HG02588 (cell line): ENCODE measurements at regions not wholly inside any gene's neighbourhood (a gene's known extent, or its start where the extent isn't known, plus 50 kb on each side); places are given as distances from the start of the nearest gene placed in this dataset.
"Not testable (repeated sequence)": the region's sequence is repeated elsewhere in the genome, so short reads cannot be mapped to it uniquely, and the experiment has no call there.

Experiments
- ATAC-seq: cut with Tn5 transposase; IDR thresholded peaks from one replicate; pipeline ENCODE4 v1.9.1; 2021; ENCODE audit warnings: mild to moderate bottlenecking, moderate library complexity; ENCODE audit not compliant: unreplicated experiment

DNA sequence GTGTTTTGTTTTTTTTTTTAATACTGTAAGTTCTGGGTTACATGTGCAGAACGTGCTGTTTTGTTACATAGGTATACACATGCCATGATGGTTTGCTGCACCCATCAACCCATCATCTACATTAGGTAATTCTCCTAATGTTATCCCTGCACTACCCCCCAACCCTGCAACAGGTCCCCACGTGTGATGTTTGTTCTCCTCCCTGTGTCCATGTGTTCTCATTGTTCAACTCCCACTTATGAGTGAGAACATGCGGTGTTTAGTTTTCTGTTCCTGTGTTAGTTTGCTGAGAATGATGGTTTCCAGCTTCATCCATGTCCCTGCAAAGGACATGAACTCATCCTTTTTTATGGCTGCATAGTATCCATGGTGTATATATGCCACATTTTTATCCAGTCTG is 1005.4 kb downstream of the SOCS6 start:
- ATAC-seq = not testable (repeated sequence)

DNA sequence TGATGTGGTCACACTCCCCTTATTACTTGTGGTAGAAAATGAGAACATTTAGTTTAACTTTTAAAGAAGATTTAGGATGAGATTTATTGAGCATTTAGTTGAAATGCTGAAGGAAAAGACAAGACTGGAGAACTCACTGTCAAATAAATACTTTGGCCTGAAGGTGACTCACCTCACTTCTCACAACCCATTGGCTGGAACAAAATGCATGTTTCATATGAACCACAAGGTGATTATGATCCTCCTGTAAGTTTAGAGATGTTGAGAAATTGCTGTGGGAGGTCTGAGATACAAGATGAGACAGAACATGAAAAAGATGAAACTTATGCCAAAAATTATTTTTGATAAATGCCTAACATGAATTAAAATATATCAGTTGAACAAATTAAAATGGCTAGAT is 1004.5 kb downstream of the SOCS6 start:
- ATAC-seq = no peak

DNA sequence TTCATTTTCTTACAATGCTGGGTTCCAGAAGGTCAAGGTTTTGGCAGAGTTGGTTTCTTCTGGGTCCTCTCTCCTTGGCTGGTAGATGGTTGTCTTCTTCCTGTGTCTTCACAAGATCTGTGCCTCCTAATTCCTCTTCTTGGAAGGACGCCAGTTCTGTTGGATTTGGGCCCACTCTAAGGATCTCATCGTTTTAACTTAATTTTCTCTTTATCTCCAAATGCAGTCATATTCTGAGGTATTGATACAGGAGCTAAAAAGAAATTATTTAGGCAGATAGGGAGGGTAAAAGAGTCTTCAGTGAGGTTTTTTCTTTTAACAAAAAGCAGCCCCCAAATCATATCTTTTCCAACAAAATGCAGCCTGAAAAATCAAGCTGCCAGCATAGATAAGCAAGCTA is 998.4 kb downstream of the SOCS6 start:
- ATAC-seq = no peak

DNA sequence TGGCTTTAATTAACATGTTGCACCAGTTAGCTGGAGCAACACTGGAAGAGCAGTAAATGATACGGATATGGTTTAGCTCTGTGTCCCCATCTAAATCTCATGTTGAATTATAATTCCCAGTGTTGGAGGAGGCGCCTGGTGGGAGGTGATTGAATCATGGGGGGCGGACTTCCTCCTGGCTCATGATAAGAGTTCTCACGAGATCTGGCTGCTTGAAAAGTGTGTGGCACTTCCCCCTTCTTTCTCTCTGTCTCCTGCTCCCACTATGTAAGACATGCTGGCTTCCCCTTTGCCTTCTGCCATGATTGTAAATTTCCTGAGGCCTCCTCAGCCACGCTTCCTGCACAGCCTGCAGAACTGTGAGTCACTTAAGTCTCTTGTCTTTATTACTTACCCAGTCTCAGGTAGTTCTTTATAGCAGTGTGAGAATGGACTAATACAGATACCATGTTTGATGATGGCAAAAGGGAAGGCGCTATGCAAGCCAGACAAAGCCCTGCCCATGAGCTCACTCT is 963.6 kb downstream of the SOCS6 start:
- no peak for ATAC-seq

DNA sequence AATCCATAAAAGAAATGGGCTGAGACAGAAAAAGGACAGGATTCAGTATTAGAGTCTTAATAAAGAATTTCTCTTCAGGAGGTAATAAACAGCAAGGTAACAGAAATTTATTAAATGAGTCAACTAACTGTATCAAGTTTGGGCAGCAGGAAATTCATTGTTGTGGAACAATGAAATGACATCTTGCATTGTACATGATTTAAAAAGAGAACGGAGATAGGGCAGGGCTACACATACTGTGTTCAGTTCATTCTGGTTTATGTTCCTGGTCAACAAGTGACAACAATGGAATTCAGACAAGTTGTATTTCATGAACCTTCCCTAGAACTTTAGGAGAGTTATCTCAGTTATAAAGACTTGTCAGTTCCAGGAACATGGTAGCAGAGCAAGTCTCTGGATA is 961.3 kb downstream of the SOCS6 start:
- no peak for ATAC-seq

DNA sequence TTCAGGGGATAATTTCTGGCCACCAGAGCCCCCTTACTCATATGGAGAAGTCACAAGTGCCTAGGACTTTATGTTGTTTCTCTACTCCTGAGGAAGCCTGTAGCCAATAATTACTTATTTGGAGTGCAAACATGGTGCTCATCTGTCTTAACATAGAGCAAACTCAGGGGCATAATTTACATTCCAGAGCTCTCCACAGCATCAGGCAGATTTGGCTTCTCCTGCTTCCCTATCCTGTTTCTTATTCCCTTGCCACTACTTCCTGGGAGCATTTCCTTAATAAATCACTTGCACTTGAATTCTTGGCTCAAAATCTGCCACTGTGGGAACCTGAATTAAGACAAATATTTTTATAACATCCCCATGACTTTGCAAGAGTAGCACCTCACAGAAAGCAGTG is 960.9 kb downstream of the SOCS6 start:
- no peak for ATAC-seq

DNA sequence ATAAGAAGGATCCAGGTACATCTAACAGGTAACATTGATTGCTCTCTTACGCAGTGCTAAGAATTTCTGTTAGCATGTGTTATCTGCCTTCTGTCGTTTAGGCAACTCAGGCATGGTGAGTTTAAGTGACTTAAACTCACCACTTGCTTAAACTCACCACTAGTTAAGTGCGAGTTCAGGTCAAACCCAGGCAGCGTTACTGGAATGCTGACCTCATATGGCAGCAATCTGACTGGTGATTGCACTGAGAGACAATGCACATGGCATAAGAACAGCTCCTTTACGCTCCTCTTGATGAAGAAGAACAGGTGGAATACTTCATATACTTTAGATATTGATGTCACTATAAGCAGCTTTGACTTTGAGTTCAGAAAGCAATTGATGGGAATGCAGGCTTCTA is 954.1 kb downstream of the SOCS6 start:
- no peak for ATAC-seq

DNA sequence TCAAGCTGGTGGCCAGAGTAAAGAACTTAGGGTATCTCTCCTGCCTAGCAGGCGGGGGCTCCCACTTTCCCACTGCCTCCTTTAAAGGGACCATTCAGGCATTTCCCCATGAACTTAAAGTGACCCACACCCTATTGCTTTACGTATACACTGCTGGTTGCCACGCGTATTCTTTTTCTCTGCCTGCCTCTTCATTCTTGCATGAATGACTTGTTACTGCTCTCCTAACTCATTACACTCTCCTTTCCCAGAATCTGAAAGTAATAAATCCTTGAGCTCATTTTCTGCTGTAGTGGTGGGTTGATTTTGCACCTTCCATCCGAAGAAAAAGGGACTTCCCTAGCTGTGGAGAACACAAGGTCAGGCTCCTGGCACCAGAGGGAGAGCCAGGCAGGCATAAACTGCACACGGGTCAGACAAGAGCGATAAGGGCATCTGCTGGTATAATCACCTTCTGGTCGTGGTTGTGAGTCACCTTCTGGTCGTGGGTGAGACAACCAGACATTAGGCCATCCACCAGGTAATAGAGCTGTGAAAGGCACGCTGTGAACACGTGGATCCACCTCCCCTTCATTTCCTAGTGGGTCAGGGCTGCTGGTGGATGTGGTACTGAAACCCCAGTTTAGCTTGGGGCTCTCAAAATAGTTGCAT is 950.3 kb downstream of the SOCS6 start:
- ATAC-seq = no peak

DNA sequence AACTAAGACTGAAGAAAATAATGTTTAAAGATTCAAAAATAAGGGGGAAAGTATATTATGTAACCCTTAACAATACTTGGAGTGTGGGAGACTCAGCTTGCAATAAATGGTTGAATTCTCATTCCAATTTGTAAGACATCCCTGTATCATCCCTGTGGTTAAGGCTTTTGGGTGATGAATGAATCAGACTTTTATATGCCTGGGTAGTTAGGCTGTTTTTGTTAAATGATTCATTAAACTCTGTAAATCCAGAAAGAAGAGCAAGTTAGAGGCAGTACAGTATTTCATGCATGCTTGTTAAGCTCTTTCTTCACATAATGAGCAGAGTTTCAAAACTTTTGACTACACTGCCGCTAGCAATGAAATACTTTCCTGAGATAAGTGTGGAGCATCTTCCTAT is 948.8 kb downstream of the SOCS6 start:
- no peak for ATAC-seq

DNA sequence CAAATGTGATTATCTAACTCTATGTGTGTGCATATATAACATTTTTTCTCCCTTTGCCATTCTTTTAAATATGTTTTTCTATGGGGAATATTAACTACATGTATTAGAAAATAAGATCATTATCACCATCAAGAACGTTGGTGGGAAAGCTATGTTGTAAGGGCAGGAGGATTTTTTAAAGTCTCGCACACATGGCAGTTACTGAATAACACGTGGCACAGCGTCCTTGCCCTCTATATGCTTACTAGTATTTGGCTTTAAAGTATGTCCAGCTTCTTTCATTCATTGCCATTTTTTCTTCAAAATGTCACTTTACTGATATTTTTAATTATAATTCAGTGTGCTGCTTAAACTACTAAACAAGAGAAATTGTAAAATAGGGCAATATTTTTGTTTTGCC is 944.3 kb downstream of the SOCS6 start:
- ATAC-seq = no peak

DNA sequence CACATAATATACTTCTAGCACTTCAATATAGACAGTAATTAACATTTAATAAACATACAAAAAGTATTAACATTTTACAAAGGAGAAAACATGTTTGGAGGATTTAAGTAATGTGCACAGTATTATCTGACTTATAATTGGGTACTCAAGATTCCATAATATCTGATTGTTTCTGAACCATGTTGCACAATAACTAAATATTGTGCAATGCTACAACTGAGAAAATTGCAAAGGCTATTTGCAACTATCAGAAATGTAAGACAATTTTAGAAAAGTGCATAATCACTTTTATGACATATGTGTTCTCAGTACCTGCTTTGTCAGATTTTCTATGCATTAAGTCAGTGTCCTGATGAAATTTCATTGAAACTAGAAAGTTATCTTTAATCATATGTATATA is 934.6 kb downstream of the SOCS6 start:
- no peak for ATAC-seq

DNA sequence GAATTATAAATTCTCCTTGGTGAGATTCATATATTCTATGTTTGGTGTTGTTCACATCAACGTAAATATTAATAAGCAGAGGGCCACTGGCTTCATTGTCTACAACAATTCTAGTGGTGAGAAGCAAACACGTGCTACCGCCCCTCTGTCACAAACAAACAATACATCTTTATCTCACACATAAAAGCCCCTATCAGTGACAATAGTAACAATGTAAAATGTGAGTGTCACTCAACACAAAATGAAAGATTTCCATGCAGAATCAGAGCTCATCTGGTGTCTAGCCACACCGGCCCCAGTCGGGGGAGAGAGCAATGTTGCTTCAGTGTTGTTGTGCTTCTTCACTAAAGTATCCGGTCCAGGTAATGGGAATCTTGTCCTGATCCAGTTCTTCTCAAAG is 932.6 kb downstream of the SOCS6 start:
- ATAC-seq = no peak

DNA sequence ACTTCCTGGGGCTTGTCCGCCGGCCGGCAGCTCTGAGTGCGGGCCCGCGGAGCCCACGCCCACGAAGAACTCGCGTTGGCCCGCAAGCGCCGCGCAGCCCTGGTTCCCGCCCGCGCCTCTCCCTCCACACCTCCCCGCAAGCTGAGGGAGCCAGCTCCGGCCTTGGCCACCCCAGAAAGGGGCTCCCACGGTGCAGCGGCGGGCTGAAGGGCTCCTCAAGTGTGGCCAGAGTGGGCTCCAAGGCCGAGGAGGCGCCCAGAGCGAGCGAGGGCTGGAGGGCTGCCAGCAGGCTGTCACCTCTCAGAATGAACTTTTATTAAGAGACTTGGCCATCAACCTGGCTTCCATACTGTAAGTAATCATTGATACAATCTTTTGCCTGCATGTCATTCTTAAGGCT is 923.9 kb downstream of the SOCS6 start:
- not testable (repeated sequence) for ATAC-seq

DNA sequence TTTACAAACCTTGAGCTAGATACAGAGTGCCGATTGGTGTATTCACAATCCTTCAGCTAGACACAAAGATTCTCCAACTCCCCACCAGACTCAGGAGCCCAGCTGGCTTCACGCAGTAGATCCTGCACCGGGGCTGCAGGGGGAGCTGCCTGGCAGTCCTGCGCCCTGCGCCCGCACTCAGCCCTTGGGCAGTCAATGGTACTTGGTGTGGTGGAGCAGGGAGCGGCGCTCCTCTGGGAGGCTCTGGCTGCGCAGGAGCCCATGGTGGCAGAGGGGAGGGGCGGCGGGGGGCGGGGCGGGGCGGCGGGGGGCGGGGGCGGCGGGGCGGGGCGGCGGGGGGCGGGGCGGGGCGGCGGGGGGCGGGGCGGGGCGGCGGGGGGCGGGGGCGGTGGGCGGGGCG is 923.4 kb downstream of the SOCS6 start:
- no peak for ATAC-seq

DNA sequence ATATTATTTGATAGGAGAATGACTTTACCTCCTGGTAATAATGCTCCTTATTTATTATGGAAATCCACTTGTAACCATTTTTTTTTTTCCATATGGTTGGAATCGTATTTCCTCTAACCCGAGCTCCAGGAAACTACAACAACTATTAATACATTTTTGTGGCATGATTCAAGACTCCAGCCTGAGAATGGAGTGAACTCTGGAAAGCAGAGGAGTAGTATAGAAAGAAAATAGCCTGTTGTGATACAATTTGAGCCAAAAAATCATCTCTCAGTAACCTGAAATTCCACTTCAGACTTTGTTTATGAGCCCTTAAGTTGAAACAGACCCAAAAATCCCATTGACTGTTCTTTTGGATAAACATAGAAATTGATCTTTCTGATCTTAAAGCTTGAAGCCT is 921.1 kb downstream of the SOCS6 start:
- ATAC-seq = no peak

DNA sequence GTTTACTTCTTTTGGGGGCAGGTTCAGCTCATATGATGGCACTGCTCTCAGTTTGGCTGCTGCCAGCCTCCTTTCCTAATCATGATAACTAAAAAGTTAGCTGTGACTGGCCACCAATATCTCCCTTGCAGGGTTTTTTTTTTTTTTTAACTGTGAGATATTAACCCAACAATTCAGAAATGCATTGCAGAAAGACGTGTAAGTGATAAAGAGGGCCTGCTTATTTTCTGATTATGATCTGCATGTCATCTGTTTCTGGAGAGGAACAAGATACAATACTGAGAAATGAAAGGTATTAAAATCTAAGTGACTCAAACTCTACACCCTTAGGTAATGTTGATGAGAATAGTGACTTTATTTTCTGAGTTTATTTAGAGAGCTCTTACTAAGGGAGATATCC is 905.6 kb downstream of the SOCS6 start:
- ATAC-seq = no peak

DNA sequence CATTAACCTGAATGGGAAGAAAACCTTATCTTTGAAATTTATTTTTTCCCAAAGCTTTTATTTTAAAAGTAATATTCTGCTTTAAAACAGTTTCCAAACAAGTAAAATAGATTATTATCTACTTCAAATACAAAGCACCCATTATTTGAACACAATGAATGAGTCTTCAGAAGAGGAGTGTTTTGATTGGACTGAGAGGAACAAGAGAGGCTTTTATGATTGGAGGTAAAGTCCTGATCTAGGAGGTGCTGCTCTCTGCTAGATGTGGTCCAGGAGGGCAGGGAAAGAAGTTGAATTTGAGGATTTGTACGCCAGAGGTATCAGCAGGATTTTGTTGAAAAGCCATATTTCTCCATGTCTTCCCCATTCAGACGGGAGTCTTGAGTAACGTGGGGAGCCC is 900.7 kb downstream of the SOCS6 start:
- ATAC-seq = no peak

DNA sequence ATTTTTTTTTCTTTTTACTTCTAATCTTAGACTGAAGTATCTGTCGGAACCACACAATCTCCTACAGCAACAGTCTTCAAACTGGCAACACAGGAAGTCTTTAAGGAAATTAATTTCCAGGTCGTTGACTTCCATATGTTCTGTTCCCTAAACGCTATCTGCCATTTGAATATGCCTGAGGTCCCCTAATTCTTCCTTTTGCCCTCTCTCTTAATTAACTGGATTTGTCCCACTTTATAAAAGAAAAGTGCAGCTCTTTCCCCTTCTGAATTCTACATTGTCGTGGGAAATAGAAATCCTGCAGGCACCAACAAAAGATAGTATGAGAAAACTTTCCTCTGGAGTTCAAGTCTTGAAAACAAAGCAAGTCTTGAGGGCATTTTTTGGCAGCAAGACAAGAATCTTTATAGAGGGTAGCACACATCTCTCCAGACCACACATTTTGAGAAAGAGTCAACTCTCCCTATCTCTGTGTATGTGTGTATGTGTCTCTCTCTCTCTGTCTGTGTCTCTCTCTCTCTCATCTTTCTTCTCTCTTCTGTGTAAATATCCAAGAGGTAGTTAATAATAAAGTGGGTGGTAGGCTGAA is 879.8 kb downstream of the SOCS6 start:
- ATAC-seq = no peak

DNA sequence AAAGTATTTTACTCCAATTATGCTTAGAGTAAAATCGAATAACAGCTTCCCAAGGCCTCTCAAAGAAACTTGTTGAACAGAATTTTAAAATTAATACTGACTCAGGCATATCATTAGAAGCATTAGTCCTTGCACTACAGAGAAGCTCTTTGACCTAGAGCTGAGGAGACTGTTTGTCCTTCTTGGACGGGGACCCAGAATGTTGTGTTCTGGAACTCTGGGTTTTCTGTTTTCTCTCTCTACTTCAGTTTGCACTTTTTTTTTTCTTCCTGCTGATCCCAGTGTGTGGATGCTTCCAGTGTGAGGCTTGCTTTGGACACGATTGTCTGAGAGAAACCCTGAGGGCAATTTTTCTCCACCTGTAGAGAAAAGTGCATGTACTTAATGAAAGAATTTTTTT is 847.6 kb downstream of the SOCS6 start:
- no peak for ATAC-seq

DNA sequence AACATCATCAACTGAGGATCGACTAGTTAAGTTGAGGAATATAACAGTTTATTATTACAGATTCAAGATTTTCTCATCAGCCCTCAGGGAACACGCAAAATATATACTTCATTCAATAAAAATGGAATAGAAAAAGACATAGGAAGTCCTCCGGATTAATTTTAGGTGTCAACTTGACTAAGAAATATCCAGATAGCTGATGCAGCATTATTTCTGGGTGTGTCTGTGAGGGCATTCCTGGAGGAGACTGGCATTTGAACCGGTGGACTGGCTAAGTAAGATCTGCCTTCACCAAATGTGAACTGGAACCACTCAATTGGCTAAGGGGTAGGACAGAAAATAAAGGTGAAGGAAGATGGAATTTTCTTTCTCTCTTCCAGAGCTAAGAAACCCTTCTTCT is 845.3 kb downstream of the SOCS6 start:
- ATAC-seq = no peak

DNA sequence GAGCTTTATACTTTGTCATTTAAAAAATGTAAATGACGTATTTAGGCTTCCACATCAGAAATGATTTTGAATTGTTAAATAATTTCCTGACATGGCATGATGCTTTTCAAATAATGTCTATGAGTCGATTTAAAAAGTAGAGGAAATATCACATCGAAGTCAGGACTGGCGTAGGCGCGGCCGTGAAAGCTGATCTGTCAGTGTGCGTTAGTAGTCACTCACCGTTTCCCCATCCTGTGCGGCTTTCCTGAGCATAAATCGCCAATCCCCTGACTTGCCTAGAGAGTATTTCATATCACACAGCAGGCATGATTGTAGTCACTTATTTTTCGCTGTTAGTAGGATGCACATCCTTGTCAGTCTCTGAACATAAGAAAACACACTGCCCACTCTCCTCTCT is 843.1 kb downstream of the SOCS6 start:
- ATAC-seq = no peak

DNA sequence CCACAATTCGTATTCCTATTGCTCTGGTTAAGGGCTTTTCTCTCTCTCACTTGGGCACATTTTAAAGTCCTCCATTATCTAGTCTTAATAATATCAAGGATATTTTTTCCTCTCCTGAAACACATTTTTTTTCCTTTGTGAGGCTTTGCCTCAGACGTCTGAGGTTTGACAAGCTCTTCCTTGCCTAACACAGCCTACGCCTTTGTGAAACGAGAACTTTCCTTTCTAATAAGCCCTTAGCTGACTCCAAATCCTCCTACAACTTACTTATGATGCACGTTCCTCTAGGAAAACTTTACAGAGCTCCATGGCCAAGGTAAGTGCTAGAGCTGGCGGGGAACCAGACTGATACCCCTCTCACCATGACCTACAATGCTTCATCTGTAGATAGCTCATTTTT is 841.5 kb downstream of the SOCS6 start:
- ATAC-seq = no peak

DNA sequence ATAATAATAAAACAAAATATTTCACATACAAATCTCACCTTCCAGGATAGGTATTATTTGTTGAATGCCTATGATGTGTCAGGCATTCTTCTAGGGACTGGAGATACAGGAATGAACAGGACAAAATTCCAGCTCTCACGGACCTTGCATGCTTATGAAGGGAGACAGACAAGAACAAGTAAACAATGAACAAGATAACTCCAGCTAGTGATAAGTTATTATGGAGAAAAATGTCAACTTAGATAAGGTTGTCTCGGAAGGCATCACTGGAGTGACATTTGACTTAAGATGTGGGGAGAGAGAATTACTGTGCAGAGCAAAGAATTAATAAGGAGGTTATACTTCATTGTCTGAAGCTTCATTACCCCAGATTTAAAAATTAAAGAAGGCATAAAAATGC is 836.7 kb downstream of the SOCS6 start:
- no peak for ATAC-seq
